Forelimb muscle (tissue), 1 donor: ENCODE measurements at regions not wholly inside any gene's neighbourhood (a gene's known extent, or its start where the extent isn't known, plus 50 kb on each side); places are given as distances from the start of the nearest gene placed in this dataset.
"Not testable (repeated sequence)": the region's sequence is repeated elsewhere in the genome, so short reads cannot be mapped to it uniquely, and the experiment has no call there.

Experiments used
- DNase-seq: peaks from one replicate; pipeline ENCODE4 v3.0.0-alpha.2; 2013; ENCODE audit warnings: low read depth

GRCh38 chrX:63581906-63582305 is 203.1 kb downstream of the ARHGEF9 start:
- no peak for DNase-seq

GRCh38 chrX:63581398-63581797 is 203.6 kb downstream of the ARHGEF9 start:
- DNase-seq: no peak

- no peak for DNase-seq
Measured at GRCh38 chrX:63576533-63576932, 208.5 kb downstream of the ARHGEF9 start.

GRCh38 chrX:63575700-63576099 is 209.3 kb downstream of the ARHGEF9 start:
- not testable (repeated sequence) for DNase-seq

GRCh38 chrX:63566856-63567255 is 215.7 kb upstream of the SPIN4 start:
- DNase-seq: no peak

- DNase-seq: no peak
Measured at GRCh38 chrX:63561425-63561824, 210.3 kb upstream of the SPIN4 start.

GRCh38 chrX:63560601-63561218 is 209.6 kb upstream of the SPIN4 start:
- DNase-seq: peak; percentile 70

GRCh38 chrX:63551856-63552255 is 200.7 kb upstream of the SPIN4 start:
- no peak for DNase-seq

GRCh38 chrX:63530654-63531053 is 179.5 kb upstream of the SPIN4 start:
- no peak for DNase-seq

GRCh38 chrX:63529961-63530360 is 178.8 kb upstream of the SPIN4 start:
- DNase-seq: no peak

- no peak for DNase-seq
Measured at GRCh38 chrX:63526863-63527262, 175.7 kb upstream of the SPIN4 start.

GRCh38 chrX:63525491-63525890 is 174.4 kb upstream of the SPIN4 start:
- DNase-seq: no peak

GRCh38 chrX:63519368-63519767 is 168.2 kb upstream of the SPIN4 start:
- not testable (repeated sequence) for DNase-seq

- DNase-seq: no peak
Measured at GRCh38 chrX:63514569-63515080, 163.5 kb upstream of the SPIN4 start.

GRCh38 chrX:63513825-63514568 is 162.9 kb upstream of the SPIN4 start:
- DNase-seq: peak; percentile 72

GRCh38 chrX:63511361-63511760 is 160.2 kb upstream of the SPIN4 start:
- no peak for DNase-seq

GRCh38 chrX:63508668-63509067 is 157.5 kb upstream of the SPIN4 start:
- DNase-seq: no peak

GRCh38 chrX:63506320-63506719 is 155.2 kb upstream of the SPIN4 start:
- DNase-seq: no peak

- no peak for DNase-seq
Measured at GRCh38 chrX:63503541-63503940, 152.4 kb upstream of the SPIN4 start.

GRCh38 chrX:63488546-63489373 is 137.6 kb upstream of the SPIN4 start:
- DNase-seq: no peak

GRCh38 chrX:63475200-63475599 is 124.1 kb upstream of the SPIN4 start:
- DNase-seq: no peak

GRCh38 chrX:63471004-63471403 is 119.9 kb upstream of the SPIN4 start:
- DNase-seq: no peak
